Cardiac fibroblast (primary cell): ENCODE measurements at regions not wholly inside any gene's neighbourhood (a gene's known extent, or its start where the extent isn't known, plus 50 kb on each side); places are given as distances from the start of the nearest gene placed in this dataset.

ENCODE experiments used
- DNase-seq, 2 donors: peaks; one replicate each; pipeline versions ENCODE4 v3.0.0 to v3.0.0-alpha.2; 2010; ENCODE audit warnings: low read depth in 2 of 2
- H3K4me3 ChIP-seq, 2 donors: replicated peaks in 1 of 2; 1 replicate in 1 of 2; 2 replicates in 1 of 2; pipeline ENCODE4 v1.5.1; 2011; ENCODE audit warnings: low read depth in 2 of 2, low read length in 2 of 2, mild to moderate bottlenecking in 2 of 2, moderate library complexity in 1 of 2
- TF ChIP-seq, protein P1 (sequence below): IDR thresholded peaks from one replicate; pipeline ENCODE4 v1.5.1; 2011; ENCODE audit warnings: low read depth, mild to moderate bottlenecking, low read length, inconsistent platforms

- DNase-seq, result no peak
- no peak overlapping the region for H3K4me3 ChIP-seq
- TF ChIP-seq, protein P1, sequence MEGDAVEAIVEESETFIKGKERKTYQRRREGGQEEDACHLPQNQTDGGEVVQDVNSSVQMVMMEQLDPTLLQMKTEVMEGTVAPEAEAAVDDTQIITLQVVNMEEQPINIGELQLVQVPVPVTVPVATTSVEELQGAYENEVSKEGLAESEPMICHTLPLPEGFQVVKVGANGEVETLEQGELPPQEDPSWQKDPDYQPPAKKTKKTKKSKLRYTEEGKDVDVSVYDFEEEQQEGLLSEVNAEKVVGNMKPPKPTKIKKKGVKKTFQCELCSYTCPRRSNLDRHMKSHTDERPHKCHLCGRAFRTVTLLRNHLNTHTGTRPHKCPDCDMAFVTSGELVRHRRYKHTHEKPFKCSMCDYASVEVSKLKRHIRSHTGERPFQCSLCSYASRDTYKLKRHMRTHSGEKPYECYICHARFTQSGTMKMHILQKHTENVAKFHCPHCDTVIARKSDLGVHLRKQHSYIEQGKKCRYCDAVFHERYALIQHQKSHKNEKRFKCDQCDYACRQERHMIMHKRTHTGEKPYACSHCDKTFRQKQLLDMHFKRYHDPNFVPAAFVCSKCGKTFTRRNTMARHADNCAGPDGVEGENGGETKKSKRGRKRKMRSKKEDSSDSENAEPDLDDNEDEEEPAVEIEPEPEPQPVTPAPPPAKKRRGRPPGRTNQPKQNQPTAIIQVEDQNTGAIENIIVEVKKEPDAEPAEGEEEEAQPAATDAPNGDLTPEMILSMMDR, result no peak
Measured at GRCh38 chr6:2551705-2552104, 199.0 kb downstream of the MYLK4 start.

DNA sequence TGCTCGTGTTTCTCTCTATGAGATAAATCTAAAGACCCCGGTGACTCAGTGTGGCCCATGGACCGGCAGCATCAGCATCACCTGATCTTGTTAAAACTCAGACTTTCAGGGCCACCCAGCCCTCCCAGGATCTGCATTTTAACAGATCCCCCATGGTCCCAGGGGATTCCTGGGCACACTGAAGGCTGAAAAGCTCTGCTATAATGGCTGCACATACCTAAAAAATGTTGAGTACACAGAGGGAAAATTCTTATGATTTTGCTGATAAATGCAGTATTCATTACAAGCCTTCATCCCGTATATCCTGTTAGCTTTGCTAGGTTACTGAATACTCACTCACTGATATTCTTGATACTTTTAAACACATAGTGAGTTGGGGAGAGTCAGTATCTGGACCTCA is 200.5 kb downstream of the MYLK4 start:
- DNase-seq, result no peak
- H3K4me3 ChIP-seq, result no peak overlapping the region
- TF ChIP-seq, protein P1, result no peak

DNA sequence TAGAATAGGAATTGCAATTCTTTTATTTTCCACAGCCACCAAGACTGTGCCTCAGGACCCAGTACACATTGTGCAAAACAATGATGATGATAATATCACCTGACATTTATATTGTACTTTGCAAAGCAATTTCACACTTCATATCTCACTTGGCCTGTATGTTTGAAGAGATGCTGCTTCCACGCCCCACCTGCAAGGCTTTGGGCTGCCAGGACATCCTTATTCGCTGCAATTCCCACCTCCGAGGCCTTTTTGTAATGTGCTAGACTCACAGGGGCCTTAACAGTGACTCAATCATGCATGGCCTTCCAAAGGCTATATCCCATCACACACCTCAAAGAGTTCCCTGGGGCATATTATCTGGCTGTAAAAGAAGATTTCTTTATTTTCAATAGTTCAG is 200.9 kb downstream of the MYLK4 start:
- DNase-seq, result no peak
- no peak overlapping the region for H3K4me3 ChIP-seq
- TF ChIP-seq, protein P1, result no peak

GRCh38 chr6:2547355-2547754 is 203.4 kb downstream of the MYLK4 start:
- TF ChIP-seq, protein P1, result no peak
- H3K4me3 ChIP-seq, result no peak overlapping the region
- no peak for DNase-seq

DNA sequence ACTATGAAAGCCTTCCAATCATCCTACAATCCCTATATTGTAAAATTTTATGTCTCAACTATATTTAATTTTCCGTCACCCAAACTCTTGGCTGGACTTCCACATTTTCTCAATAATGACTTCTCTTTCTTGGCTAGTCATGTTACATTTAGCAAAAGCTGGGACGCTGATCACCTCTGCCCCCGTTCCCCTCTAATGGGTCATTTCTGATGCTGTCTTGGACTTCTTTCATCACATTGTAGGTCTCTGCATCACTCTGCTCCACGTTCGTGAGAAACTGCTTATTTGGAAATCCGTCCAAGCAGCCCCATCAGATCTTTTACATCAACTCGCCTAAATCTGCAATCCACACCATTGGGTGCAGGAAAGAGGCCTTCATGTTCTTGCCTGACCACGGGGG is 203.8 kb downstream of the MYLK4 start:
- TF ChIP-seq, protein P1, result no peak
- no peak for DNase-seq
- H3K4me3 ChIP-seq, result no peak overlapping the region

- no peak for DNase-seq
- TF ChIP-seq, protein P1, result no peak
Measured at GRCh38 chr6:2545383-2546038, 205.2 kb downstream of the MYLK4 start.

GRCh38 chr6:2543321-2543720 is 207.4 kb downstream of the MYLK4 start:
- DNase-seq, result no peak
- no peak overlapping the region for H3K4me3 ChIP-seq
- TF ChIP-seq, protein P1, result no peak

More at GRCh38 chr6:2545383-2546038, 205.2 kb downstream of the MYLK4 start:
- no peak overlapping the region for H3K4me3 ChIP-seq
